GM21619 (cell line): ENCODE measurements at regions not wholly inside any gene's neighbourhood (a gene's known extent, or its start where the extent isn't known, plus 50 kb on each side); places are given as distances from the start of the nearest gene placed in this dataset.

ENCODE experiments used
- ATAC-seq: cut with Tn5 transposase; IDR thresholded peaks from one replicate; pipeline ENCODE4 v1.9.1; 2021; ENCODE audit not compliant: unreplicated experiment

GRCh38 chr1:119298687-119299303, 69.8 kb upstream of the HAO2 start:
- no peak for ATAC-seq

GRCh38 chr1:119302011-119302410, 66.6 kb upstream of the HAO2 start:
- ATAC-seq: no peak

GRCh38 chr1:119308130-119308700, 60.4 kb upstream of the HAO2 start:
- ATAC-seq: no peak

GRCh38 chr1:119308806-119309205, 59.8 kb upstream of the HAO2 start:
- ATAC-seq: no peak

GRCh38 chr1:119310301-119310700, 58.3 kb upstream of the HAO2 start:
- ATAC-seq: no peak

- no peak for ATAC-seq
These were observed 56.1 kb upstream of the HAO2 start for GRCh38 chr1:119312500-119312899.

- ATAC-seq: no peak
These were observed 54.4 kb upstream of the HAO2 start for GRCh38 chr1:119314001-119314796.

GRCh38 chr1:119316870-119317416, 51.6 kb upstream of the HAO2 start:
- no peak for ATAC-seq

GRCh38 chr1:119318466-119319309, 49.9 kb upstream of the HAO2 start:
- ATAC-seq: peak; percentile 70
